ENCODE measurements at regions not wholly inside any gene's neighbourhood (a gene's known extent, or its start where the extent isn't known, plus 50 kb on each side); places are given as distances from the start of the nearest gene placed in this dataset.

GRCh38 chr1:182143154-182143657, 81.7 kb upstream of the ZNF648 start:
- H3K27ac ChIP-seq (ENCODE audit: low read length), result peak overlapping the region; percentile 93
- no peaks in the 10 kb centered on the region for H3K36me3 ChIP-seq (ENCODE audit: control insufficient read depth in 2 of 2, insufficient read depth in 2 of 2, low read length in 2 of 2)
- peak overlapping the region; percentile 60 to 62 for H3K9ac ChIP-seq (ENCODE audit: low read length in 2 of 2)
- peaks cover 27% of the 10 kb centered on the region for H3K4me1 ChIP-seq (ENCODE audit: control insufficient read depth, insufficient read depth, low read length)
- H3K4me3 ChIP-seq (ENCODE audit: low read length in 2 of 2), result no peak overlapping the region
- no peaks in the 10 kb centered on the region for H3K9me3 ChIP-seq (ENCODE audit: control insufficient read depth in 2 of 2, low read length in 2 of 2)
- H3K27me3 ChIP-seq (ENCODE audit: control insufficient read depth in 1 of 2, insufficient read depth in 2 of 2, low read length in 2 of 2), result no peaks in the 10 kb centered on the region

- H3K4me3 ChIP-seq (ENCODE audit: low read length in 2 of 2), result no peak overlapping the region
- no peak overlapping the region for H3K27ac ChIP-seq (ENCODE audit: low read length)
- H3K36me3 ChIP-seq (ENCODE audit: control insufficient read depth in 2 of 2, insufficient read depth in 2 of 2, low read length in 2 of 2), result no peaks in the 10 kb centered on the region
- H3K27me3 ChIP-seq (ENCODE audit: control insufficient read depth in 1 of 2, insufficient read depth in 2 of 2, low read length in 2 of 2), result no peaks in the 10 kb centered on the region
- H3K9me3 ChIP-seq (ENCODE audit: control insufficient read depth in 2 of 2, low read length in 2 of 2), result no peaks in the 10 kb centered on the region
- H3K9ac ChIP-seq (ENCODE audit: low read length in 2 of 2), result no peak overlapping the region
- H3K4me1 ChIP-seq (ENCODE audit: control insufficient read depth, insufficient read depth, low read length), result peaks cover 27% of the 10 kb centered on the region
Measured at GRCh38 chr1:182142621-182143020, 81.1 kb upstream of the ZNF648 start.

GRCh38 chr1:182141040-182141439, 79.5 kb upstream of the ZNF648 start:
- Histone ChIP-seq H3K36me3 (ENCODE audit: control insufficient read depth in 2 of 2, insufficient read depth in 2 of 2, low read length in 2 of 2) (no peaks in the 10 kb centered on the region), H3K9ac (ENCODE audit: low read length in 2 of 2) (no peak overlapping the region)

GRCh38 chr1:182139496-182139895, 78.0 kb upstream of the ZNF648 start:
- no peak overlapping the region for H3K9ac ChIP-seq (ENCODE audit: low read length in 2 of 2)
- peaks cover 17% of the 10 kb centered on the region for H3K4me1 ChIP-seq (ENCODE audit: control insufficient read depth, insufficient read depth, low read length)
- no peak overlapping the region for H3K4me3 ChIP-seq (ENCODE audit: low read length in 2 of 2)
- no peaks in the 10 kb centered on the region for H3K36me3 ChIP-seq (ENCODE audit: control insufficient read depth in 2 of 2, insufficient read depth in 2 of 2, low read length in 2 of 2)
- no peaks in the 10 kb centered on the region for H3K27me3 ChIP-seq (ENCODE audit: control insufficient read depth in 1 of 2, insufficient read depth in 2 of 2, low read length in 2 of 2)
- no peak overlapping the region for H3K27ac ChIP-seq (ENCODE audit: low read length)
- no peaks in the 10 kb centered on the region for H3K9me3 ChIP-seq (ENCODE audit: control insufficient read depth in 2 of 2, low read length in 2 of 2)

More at GRCh38 chr1:182141040-182141439, 79.5 kb upstream of the ZNF648 start:
- Histone ChIP-seq H3K4me3 (ENCODE audit: low read length in 2 of 2) (no peak overlapping the region), H3K9me3 (ENCODE audit: control insufficient read depth in 2 of 2, low read length in 2 of 2) (no peaks in the 10 kb centered on the region), H3K27ac (ENCODE audit: low read length) (no peak overlapping the region), H3K27me3 (ENCODE audit: control insufficient read depth in 1 of 2, insufficient read depth in 2 of 2, low read length in 2 of 2) (no peaks in the 10 kb centered on the region), H3K4me1 (ENCODE audit: control insufficient read depth, insufficient read depth, low read length) (peaks cover 27% of the 10 kb centered on the region)

GRCh38 chr1:182137546-182137945, 76.0 kb upstream of the ZNF648 start:
- no peak overlapping the region for H3K4me3 ChIP-seq (ENCODE audit: low read length in 2 of 2)
- H3K9ac ChIP-seq (ENCODE audit: low read length in 2 of 2), result no peak overlapping the region
- no peak overlapping the region for H3K27ac ChIP-seq (ENCODE audit: low read length)

GRCh38 chr1:182135946-182136345, 74.4 kb upstream of the ZNF648 start:
- no peak overlapping the region for H3K27ac ChIP-seq (ENCODE audit: low read length)
- no peaks in the 10 kb centered on the region for H3K4me1 ChIP-seq (ENCODE audit: control insufficient read depth, insufficient read depth, low read length)

More at GRCh38 chr1:182137546-182137945, 76.0 kb upstream of the ZNF648 start:
- Histone ChIP-seq H3K9me3 (ENCODE audit: control insufficient read depth in 2 of 2, low read length in 2 of 2) (peaks cover 0 to 4% of the 10 kb centered on the region in 2 donors), H3K36me3 (ENCODE audit: control insufficient read depth in 2 of 2, insufficient read depth in 2 of 2, low read length in 2 of 2) (no peaks in the 10 kb centered on the region), H3K27me3 (ENCODE audit: control insufficient read depth in 1 of 2, insufficient read depth in 2 of 2, low read length in 2 of 2) (no peaks in the 10 kb centered on the region), H3K4me1 (ENCODE audit: control insufficient read depth, insufficient read depth, low read length) (no peaks in the 10 kb centered on the region)

GRCh38 chr1:182134257-182134656, 72.7 kb upstream of the ZNF648 start:
- H3K4me3 ChIP-seq (ENCODE audit: low read length in 2 of 2), result no peak overlapping the region
- no peak overlapping the region for H3K27ac ChIP-seq (ENCODE audit: low read length)
- H3K36me3 ChIP-seq (ENCODE audit: control insufficient read depth in 2 of 2, insufficient read depth in 2 of 2, low read length in 2 of 2), result no peaks in the 10 kb centered on the region
- no peak overlapping the region for H3K9ac ChIP-seq (ENCODE audit: low read length in 2 of 2)
- peaks cover 0 to 4% of the 10 kb centered on the region in 2 donors for H3K9me3 ChIP-seq (ENCODE audit: control insufficient read depth in 2 of 2, low read length in 2 of 2)
- no peaks in the 10 kb centered on the region for H3K4me1 ChIP-seq (ENCODE audit: control insufficient read depth, insufficient read depth, low read length)
- H3K27me3 ChIP-seq (ENCODE audit: control insufficient read depth in 1 of 2, insufficient read depth in 2 of 2, low read length in 2 of 2), result no peaks in the 10 kb centered on the region

More at GRCh38 chr1:182135946-182136345, 74.4 kb upstream of the ZNF648 start:
- H3K9me3 ChIP-seq (ENCODE audit: control insufficient read depth in 2 of 2, low read length in 2 of 2), result peaks cover 0 to 4% of the 10 kb centered on the region in 2 donors
- H3K9ac ChIP-seq (ENCODE audit: low read length in 2 of 2), result no peak overlapping the region
- no peaks in the 10 kb centered on the region for H3K36me3 ChIP-seq (ENCODE audit: control insufficient read depth in 2 of 2, insufficient read depth in 2 of 2, low read length in 2 of 2)
- no peak overlapping the region for H3K4me3 ChIP-seq (ENCODE audit: low read length in 2 of 2)
- H3K27me3 ChIP-seq (ENCODE audit: control insufficient read depth in 1 of 2, insufficient read depth in 2 of 2, low read length in 2 of 2), result no peaks in the 10 kb centered on the region

- Histone ChIP-seq H3K4me1 (ENCODE audit: control insufficient read depth, insufficient read depth, low read length) (no peaks in the 10 kb centered on the region), H3K9ac (ENCODE audit: low read length in 2 of 2) (no peak overlapping the region), H3K27me3 (ENCODE audit: control insufficient read depth in 1 of 2, insufficient read depth in 2 of 2, low read length in 2 of 2) (no peaks in the 10 kb centered on the region), H3K27ac (ENCODE audit: low read length) (no peak overlapping the region), H3K36me3 (ENCODE audit: control insufficient read depth in 2 of 2, insufficient read depth in 2 of 2, low read length in 2 of 2) (no peaks in the 10 kb centered on the region), H3K4me3 (ENCODE audit: low read length in 2 of 2) (no peak overlapping the region), H3K9me3 (ENCODE audit: control insufficient read depth in 2 of 2, low read length in 2 of 2) (peaks cover 0 to 4% of the 10 kb centered on the region in 2 donors)
Measured at GRCh38 chr1:182133181-182133580, 71.7 kb upstream of the ZNF648 start.

GRCh38 chr1:182129398-182129797, 67.9 kb upstream of the ZNF648 start:
- no peak overlapping the region for H3K4me3 ChIP-seq (ENCODE audit: low read length in 2 of 2)
- H3K4me1 ChIP-seq (ENCODE audit: control insufficient read depth, insufficient read depth, low read length), result no peaks in the 10 kb centered on the region
- no peaks in the 10 kb centered on the region for H3K36me3 ChIP-seq (ENCODE audit: control insufficient read depth in 2 of 2, insufficient read depth in 2 of 2, low read length in 2 of 2)
- no peaks in the 10 kb centered on the region for H3K27me3 ChIP-seq (ENCODE audit: control insufficient read depth in 1 of 2, insufficient read depth in 2 of 2, low read length in 2 of 2)
- H3K27ac ChIP-seq (ENCODE audit: low read length), result no peak overlapping the region
- no peak overlapping the region for H3K9ac ChIP-seq (ENCODE audit: low read length in 2 of 2)
- peaks cover 0 to 4% of the 10 kb centered on the region in 2 donors for H3K9me3 ChIP-seq (ENCODE audit: control insufficient read depth in 2 of 2, low read length in 2 of 2)

GRCh38 chr1:182128502-182128901, 67.0 kb upstream of the ZNF648 start:
- Histone ChIP-seq H3K27ac (ENCODE audit: low read length) (no peak overlapping the region), H3K27me3 (ENCODE audit: control insufficient read depth in 1 of 2, insufficient read depth in 2 of 2, low read length in 2 of 2) (no peaks in the 10 kb centered on the region), H3K4me1 (ENCODE audit: control insufficient read depth, insufficient read depth, low read length) (no peaks in the 10 kb centered on the region), H3K9me3 (ENCODE audit: control insufficient read depth in 2 of 2, low read length in 2 of 2) (no peaks in the 10 kb centered on the region), H3K4me3 (ENCODE audit: low read length in 2 of 2) (no peak overlapping the region), H3K9ac (ENCODE audit: low read length in 2 of 2) (no peak overlapping the region), H3K36me3 (ENCODE audit: control insufficient read depth in 2 of 2, insufficient read depth in 2 of 2, low read length in 2 of 2) (no peaks in the 10 kb centered on the region)

- H3K9me3 ChIP-seq (ENCODE audit: control insufficient read depth in 2 of 2, low read length in 2 of 2), result no peaks in the 10 kb centered on the region
- no peaks in the 10 kb centered on the region for H3K36me3 ChIP-seq (ENCODE audit: control insufficient read depth in 2 of 2, insufficient read depth in 2 of 2, low read length in 2 of 2)
- no peaks in the 10 kb centered on the region for H3K4me1 ChIP-seq (ENCODE audit: control insufficient read depth, insufficient read depth, low read length)
- H3K4me3 ChIP-seq (ENCODE audit: low read length in 2 of 2), result no peak overlapping the region
- no peak overlapping the region for H3K9ac ChIP-seq (ENCODE audit: low read length in 2 of 2)
- H3K27me3 ChIP-seq (ENCODE audit: control insufficient read depth in 1 of 2, insufficient read depth in 2 of 2, low read length in 2 of 2), result no peaks in the 10 kb centered on the region
- no peak overlapping the region for H3K27ac ChIP-seq (ENCODE audit: low read length)
Measured at GRCh38 chr1:182127656-182128055, 66.1 kb upstream of the ZNF648 start.

All from stomach smooth muscle (tissue), 2 donors.